ENCODE measurements at regions not wholly inside any gene's neighbourhood (a gene's known extent, or its start where the extent isn't known, plus 50 kb on each side); places are given as distances from the start of the nearest gene placed in this dataset.
"Not testable (repeated sequence)": the region's sequence is repeated elsewhere in the genome, so short reads cannot be mapped to it uniquely, and the experiment has no call there.

GRCh38 chr15:60278879-60279278, 118.9 kb downstream of the ANXA2 start:
- no peak for DNase-seq

DNA sequence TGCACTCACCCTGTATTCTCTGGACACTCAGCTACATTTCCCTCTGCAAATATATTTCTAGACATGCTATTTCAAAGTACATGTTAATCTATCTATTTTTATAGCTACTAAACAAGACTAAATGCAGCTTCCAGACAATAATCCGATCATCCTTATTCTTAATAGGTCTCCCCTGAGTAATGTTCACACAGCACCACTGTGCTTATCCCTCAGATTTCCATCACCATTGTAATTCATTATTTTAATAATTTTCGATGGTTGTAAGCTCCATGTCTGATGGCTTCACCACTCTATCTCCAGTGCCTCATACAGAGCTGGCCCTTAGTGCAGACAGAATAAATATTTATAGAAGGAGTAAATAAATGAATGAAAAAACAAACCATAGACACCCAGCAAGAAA, 117.5 kb downstream of the ANXA2 start:
- no peak for DNase-seq

- DNase-seq, result no peak
Observed at GRCh38 chr15:60283936-60284335, 113.8 kb downstream of the ANXA2 start.

- DNase-seq, result not testable (repeated sequence)
Observed at GRCh38 chr15:60295901-60296300, 101.9 kb downstream of the ANXA2 start.

- no peak for DNase-seq
Observed at GRCh38 chr15:60297047-60297446, 100.7 kb downstream of the ANXA2 start.

All from NCI-H2029 (cell line).